HG03558 (cell line): ENCODE measurements at regions not wholly inside any gene's neighbourhood (a gene's known extent, or its start where the extent isn't known, plus 50 kb on each side); places are given as distances from the start of the nearest gene placed in this dataset.

Experiments used
- ATAC-seq: cut with Tn5 transposase; IDR thresholded peaks from one replicate; pipeline ENCODE4 v1.9.1; 2021; ENCODE audit warnings: moderate number of reproducible peaks; ENCODE audit not compliant: unreplicated experiment; ENCODE audit errors: extremely low read depth

DNA sequence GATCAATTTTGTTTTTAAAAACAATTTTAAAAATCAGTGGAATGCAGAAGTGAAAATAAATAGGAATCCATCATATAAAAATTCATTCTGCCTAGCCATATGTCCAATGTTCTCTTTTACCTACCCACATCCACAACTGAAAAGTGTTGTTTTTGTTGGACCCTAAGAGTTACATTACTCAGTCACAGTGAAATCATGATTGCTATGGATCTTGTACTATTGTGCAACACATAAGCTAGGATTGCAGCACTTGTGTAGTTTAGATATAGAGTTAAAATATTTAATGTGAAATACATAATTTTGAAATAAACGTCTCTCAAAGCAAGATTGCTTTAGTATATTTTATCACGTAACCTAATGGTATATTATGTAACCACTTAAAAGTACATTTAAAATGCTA lies 213.3 kb upstream of the CLEC14A start:
- ATAC-seq, result no peak

DNA sequence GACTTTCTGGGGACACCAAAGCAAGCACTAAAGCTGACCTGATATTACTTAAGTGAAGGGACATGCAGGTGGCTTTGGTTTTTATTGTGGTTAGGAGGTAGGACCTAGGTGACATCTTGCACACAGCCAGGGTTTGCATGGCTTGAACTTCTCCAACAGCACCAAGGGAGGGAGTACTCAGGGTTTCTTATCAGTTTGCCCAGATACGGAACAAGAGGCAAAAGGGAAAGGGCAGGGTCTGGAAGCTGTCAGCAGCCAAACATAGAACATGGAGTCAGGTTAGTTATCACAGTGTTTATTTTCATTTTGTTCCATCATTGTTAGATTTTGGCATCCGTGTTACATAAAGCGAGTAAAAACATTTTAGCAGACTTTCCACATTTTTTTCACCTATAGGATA lies 186.3 kb upstream of the CLEC14A start:
- ATAC-seq, result no peak

DNA sequence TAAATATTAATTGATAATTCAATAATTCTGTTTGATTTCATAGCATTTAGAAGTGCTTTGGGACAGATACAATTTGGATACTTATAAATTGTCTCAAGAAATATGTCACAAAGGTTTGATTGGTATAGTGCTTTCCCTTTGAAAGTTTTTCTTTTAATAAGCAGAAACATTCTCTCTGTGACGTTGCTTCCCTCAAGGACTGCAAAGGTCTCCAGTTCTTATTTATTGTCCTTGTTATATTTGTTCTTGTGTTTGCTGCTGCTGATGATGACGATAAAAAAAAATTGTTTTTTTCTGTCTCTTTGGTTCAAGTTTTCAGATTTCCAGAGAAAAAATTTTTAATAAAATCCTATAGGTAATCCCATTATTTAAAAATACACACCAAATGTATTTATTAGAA lies 176.3 kb upstream of the CLEC14A start:
- no peak for ATAC-seq

DNA sequence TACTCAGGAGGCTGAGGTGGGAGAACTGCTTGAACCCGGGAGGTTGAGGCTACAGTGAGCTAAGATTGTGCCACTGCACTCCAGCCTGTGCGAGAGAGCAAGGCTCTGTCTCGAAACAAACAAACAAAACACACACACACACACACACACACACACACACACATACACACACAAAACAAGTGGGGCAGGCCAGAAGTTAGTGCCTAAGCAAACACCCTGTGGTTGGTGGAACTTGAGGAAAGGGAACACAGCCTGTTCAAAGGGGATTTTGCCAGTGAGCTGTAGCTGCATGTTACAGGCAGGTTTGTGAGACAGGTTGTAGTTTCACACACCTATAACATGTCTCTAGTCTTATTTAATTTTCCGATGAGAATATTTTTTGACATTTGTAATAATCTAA lies 175.3 kb upstream of the CLEC14A start:
- no peak for ATAC-seq

DNA sequence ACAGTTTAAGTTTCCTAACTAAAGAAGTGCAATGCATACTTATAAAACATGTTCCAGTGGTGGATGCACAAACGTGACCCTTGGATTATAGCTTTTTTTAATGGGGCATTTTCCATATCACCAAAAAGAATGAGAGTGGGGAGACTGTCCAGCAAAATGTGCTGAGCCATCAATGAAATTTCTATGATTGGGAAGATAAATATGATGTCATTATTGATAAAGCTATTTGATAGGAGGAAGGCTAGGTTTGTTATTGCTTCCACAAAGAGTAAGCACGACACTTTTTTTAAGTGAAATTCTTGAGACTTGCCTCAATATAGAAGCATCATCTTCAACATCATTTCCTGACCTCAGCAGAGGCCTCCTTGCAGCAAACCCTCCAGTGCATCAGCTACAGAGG lies 174.6 kb upstream of the CLEC14A start:
- ATAC-seq, result no peak

DNA sequence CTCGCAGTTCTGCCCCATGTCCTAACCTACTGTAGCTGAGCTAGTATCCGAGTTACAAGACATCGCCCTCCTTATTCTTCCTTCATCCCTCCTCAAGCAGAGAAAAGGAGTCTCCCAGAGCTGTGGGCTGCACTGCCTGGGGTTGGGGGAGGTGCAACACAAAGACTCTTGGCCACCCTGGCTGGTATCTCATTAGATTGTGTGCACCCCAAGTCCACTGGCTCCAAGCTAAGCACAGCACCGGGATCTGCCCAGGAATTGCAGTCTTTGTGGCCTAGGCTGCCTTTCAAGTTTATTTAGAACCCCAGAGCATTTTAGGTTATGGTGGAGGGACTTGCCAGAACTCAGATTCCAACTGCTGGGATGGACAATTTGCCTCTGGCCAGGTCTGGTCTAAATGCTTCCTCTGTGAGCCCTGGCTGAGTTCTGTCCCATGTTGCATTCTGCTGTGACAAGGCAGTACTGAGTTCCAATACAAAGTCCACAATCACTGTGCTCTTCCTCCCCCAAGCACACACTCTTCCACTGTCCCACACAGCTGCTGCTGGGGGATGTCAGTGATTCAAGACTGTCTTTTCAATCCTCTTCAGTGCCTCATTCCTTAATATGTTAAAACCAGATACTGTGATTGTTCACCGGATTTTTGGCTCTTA lies 169.6 kb upstream of the CLEC14A start:
- no peak for ATAC-seq

DNA sequence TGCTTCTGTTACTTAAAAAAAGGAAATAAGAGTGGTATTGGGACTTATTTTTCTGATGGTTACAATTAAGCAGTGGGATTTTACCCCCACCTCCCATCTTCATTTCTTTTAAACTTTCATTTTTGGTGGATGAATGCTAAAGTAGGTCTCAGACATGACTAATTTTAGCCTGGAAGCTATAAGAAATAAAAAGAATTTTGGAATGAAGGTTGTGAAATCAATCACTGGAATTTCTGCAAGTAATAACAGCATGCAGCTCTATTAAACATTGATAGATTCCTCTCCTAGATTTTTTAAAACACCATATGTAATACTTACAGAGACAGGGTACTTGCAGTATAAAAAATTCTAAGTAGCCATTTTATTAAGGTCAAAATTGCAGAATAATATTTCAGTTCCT lies 164.2 kb upstream of the CLEC14A start:
- no peak for ATAC-seq

DNA sequence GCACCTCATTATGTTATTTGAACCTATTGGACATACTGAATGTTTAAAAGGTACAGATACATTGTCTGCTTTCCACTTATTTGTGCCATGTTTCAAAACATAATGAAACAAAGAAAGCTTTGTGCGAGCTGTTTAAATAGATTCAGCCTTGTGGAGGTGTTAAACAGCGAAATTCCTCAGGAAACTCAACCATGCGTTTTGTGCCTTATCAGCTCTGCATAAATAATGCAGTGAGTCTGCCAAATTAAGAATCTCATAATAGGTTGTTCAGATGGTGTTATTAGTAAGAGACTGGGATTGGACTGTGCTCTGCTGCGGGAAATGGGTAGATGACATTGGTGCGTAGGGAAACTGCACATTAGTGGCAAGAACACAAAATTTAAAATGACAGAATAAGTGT lies 163.7 kb upstream of the CLEC14A start:
- no peak for ATAC-seq

DNA sequence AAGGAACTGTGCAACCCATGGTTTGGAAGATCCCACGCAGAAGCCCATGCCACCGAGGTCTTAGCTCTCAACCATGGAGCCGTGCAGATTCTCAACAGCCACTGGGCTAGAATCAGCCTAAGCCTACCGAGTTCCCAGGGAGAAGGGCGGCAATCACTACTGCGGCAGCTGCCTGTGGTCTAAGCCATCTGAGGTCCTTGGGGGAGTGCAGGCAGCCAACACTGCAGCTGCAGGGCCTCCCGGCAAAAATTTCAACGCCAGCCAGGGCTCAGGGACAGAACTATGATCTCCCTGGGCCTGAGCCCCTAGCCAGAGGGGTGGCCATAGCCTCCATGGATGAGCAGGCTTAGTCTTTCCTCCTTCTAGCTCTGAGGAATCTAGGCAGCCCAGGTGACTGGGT lies 156.8 kb upstream of the CLEC14A start:
- ATAC-seq, result no peak

DNA sequence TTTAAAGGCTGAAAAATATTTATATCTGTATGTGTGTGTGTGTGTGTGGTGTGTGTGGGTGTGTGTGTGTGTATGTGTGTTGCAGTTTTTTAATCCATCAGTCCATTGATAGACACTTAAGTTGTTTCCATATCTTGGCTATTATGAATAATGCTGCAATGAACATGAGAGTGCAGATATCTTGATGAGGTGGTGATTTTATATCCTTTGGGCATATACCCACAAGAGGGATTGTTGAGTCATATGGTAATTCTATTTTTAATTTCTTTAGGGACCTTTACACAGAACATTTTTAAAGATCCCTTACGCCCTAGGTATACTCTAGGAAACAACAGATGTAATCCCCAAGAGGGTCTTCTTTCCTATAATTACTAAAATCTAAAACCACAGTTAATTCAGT lies 154.5 kb upstream of the CLEC14A start:
- ATAC-seq, result no peak

DNA sequence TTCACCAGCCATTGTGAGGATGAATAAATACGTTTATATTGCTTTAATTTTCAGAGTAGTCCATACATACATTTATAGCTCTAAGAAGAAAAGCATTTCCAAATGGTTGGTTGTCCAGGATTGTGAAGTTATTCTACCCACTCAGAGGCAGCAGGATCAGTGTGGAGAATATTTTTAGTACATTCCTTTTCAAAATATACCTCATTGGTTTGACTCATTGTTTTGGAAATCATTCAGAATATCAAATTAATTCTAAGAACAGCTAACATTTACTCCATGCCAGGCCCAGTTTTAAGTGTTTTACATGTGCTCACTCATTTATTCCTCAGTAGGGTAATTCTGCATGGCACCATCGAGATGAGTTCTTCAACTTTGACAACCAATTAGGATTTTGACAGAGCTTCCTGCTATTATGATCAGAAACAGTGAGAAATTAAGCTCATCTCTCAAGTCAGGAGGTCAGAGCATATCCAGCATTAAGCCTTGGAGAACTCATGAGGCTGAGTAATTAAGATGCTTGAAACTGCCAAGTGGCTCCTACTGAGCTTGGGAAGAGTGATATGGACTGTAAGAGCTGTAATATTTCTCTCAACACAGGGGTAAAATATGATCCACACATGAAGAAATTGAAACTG lies 153.3 kb upstream of the CLEC14A start:
- ATAC-seq, result no peak

DNA sequence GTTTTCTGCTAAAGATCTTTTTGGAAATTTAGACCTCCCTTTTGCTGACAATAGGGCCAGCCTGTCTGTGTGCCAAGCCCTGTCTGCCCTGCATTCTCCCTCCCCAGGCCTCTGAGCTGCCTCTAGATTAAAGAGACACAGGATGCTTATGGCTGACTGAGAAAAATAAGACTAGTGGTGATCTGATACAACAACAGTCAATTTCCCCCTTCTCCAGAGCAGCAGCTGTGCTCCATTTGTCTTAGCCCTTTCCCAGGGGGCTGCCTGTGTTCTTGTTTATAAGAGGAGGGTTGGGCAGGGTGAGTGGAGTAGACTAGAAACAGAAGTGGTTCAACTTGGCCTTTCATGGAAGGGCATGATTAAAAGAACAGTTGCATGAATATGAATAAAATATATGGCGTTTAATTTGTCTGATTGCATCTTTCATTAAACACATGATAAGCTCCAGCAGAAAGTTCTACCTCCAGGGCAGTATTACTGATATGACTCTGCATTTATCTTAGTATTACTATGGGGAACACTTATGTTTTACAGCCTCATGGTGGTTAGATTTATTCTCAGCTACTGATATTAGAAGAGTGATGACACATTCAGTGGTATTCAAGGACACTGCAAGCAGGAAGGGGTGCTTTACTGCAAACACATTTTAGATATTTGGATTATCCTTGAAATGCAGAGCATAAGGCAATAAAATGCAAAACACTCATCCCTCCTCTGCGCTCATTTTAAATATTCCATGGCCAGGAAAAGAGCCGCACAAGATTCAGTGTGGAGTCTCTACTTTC lies 150.2 kb upstream of the CLEC14A start:
- no peak for ATAC-seq

DNA sequence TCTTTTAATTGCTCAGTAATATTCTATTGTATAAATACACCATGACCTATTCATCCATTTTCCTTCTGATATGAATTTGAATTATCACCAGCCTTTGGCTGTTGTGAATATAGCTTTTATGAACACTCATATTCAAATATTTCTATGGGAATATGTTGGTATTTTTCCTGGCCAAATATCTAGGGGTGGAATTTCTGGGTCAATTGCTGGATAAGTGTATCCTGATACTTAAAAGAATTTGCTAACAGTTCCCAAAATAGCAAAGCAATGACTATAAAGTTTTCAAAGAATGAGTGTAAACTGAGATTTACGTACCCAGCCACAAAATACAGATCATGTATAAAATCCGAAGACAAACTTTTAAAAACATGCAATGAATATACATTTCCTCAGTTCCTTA lies 148.7 kb upstream of the CLEC14A start:
- ATAC-seq, result no peak

DNA sequence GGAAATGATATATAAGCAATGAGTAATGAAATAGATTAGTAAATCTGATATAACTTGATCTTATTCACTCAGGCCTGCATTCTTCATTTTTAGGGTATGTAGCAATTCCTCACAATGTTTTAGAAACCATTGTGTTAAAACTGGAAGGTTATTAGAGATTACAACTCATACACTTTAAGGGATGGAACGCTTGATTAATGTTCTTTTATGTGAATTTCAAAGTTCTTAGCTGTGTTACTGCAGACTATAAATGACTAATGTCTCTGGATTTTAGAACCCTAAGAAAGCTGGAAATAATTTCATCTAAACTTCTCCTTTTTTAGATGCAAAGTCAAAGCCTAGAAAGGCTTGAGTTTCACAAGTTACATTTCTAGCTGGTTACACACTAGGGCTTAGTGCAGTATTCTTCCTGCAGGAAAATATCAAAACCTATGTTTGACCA lies 148.2 kb upstream of the CLEC14A start:
- no peak for ATAC-seq

DNA sequence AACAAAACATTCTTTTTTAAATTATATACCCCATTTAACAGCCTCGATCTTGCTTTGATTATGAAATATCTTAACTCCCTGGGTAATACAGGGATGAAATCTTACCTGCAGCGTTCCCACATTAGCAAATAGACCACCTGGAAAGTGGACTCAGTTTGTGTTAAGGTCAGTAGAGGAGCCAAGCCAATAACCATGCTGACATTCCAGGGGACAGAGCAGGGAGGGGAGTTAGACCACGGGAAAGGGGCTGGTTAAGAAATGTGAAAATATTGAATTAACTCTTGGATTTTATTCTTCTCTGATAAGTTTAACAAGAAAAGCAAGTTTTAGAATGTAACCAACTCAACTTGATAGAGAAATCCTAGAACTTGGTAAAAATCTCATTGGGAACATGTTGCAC lies 144.9 kb upstream of the CLEC14A start:
- no peak for ATAC-seq

DNA sequence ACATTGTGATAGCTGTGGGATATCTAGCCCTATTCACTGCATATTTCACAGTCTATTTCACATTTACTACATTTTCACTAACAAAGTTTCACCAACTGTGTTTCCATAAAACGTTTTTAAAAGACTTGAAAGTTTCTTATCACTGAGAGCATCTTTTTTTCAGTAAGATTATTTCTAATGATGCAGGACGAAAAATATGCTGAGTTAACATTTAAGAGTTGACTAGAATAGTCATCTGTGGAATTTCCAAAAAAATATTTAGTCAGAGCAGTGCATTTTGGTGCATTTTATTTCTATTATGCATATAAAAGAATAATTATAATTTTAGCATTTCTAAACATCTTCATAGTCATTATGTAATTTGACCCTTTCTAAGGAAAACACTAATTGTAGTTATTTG lies 143.8 kb upstream of the CLEC14A start:
- ATAC-seq, result no peak

DNA sequence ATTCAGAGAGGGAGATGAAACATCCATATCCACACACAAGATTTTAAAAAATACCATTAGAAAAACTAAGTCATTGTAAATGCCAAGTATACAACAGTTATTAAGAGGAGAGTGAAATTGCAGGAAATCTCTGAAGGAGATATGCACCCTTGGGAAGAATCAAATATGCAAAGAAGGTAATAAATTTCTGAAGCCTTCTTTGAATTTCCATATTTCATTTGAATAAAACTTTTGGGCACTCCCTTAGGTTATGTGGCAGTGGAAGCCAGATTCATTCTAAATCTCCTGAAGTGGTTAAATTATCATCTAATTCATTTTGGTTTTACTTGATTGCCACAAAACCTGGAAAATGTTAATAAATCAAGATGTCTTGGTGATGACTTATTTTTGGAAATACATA lies 138.9 kb upstream of the CLEC14A start:
- ATAC-seq, result no peak

DNA sequence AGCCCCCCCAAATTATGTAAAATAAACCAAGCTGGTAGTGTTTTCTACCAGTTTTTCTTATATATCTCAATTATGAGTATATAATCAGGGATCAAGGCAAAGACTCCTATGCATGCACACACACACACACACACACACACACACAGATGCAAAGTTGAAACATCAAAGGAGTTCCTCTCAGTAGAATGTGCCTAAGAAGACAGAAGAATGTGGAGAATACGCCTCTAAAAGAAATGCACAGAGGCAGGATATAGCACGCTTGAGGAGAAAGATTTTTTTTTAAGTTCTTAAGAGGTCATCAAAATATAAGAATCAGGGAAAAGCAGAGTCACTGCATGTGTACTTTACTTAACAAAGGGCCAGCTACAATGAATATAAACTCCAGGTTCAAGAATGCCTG lies 138.2 kb upstream of the CLEC14A start:
- no peak for ATAC-seq

DNA sequence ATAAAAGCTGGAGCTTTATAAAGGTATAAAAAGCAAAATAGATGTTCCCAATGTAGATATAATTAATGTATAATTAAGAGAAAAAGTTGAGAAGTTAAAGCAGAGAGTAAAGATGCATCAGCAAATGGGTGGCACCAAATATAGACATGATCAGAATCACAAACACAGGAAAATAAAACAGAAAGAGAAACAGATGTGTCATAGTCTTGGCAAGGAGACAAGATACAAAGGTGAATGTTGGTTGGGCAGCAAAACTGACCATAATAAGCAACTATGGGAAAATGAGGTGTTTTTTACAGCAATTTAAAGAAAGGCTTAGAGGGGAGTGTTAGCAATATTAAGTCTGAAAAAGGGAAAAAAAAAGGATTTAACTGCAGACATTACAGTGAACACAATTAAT lies 135.4 kb upstream of the CLEC14A start:
- ATAC-seq, result no peak

DNA sequence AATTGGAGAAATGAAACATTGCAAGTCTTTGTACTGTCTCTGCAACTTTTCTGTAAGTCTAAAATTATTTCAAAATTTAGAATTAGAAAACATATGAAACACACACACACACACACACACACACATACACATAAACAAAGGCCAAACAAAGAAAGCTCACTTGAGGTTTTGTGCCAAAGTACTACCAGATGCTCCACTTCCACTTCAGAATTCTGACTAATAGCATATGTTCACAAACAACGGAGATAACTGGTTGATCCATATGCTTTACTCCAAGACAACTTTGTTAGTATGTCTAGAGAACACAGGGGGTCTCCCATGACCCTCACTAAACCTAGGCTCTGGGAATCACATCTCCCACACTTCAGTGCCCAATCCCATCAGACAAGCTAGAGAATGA lies 133.8 kb upstream of the CLEC14A start:
- ATAC-seq, result no peak

DNA sequence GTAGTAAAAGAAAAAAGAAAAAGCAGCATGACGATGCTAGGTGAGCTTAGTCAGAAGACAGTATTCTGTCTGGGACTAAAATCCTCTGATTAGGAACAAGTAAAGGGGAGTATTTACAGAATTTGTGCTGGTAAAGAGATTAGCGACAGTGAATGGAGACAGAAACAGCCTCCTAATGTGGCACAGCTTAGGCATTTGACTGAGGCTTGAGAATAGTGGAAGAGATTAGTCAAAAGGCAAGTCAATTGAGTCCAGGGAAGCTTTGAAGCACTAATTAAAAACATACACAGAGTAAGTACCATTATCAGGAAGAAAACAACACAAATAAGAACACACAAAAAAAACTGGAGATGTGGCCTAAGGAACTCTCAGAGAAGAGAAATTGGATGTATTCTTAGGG lies 131.9 kb upstream of the CLEC14A start:
- ATAC-seq, result no peak

DNA sequence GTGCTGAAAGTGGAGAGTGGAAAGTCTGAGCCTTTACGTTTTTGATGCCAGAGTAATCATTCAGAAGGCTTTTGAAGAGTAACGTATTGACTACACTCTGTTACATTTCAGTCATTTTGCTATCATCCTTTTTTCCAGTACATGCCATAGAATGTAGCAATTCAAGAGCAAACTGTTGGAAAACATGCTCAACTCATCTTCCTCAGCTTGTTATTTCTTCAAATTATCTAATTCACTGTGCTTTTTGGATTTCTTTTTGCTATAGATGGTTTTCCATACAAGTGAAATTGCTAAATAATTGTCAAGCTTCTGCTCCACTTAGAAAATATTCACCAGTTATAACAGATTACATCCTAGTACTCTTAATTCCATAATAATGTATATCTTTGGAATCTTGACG lies 129.9 kb upstream of the CLEC14A start:
- ATAC-seq, result no peak
